Activated CD4-positive, alpha-beta T cell treated with anti-CD3 and anti-CD28 coated beads for 48 hours (primary cell): ENCODE measurements at regions not wholly inside any gene's neighbourhood (a gene's known extent, or its start where the extent isn't known, plus 50 kb on each side); places are given as distances from the start of the nearest gene placed in this dataset.

Source experiments
- DNase-seq: peaks from one replicate; pipeline ENCODE4 v3.0.0-alpha.2; 2020

GRCh38 chr1:218686258-218686657, 341.1 kb downstream of the TGFB2 start:
- no peak for DNase-seq

- no peak for DNase-seq
Observed at GRCh38 chr1:218686761-218687160, 341.6 kb downstream of the TGFB2 start.

DNA sequence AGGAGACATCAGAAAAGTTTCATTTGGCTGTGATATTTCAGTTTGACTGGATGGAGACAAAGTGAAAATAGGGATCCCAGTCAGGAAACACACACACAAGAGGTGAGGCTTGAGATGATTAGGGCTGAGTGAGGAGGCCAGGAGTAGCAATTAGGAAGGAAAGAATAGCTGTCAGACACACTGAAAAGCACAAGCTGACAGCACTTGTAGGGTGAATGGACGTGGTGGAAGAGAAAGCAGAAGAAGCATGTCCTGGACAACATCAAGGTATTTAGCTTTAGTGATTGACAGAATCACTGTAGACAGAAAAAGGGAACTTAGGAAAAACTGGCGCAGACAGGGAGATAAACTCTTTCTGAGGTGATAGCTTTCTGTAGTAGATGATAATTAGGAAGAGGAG, 347.7 kb downstream of the TGFB2 start:
- DNase-seq, result no peak

DNA sequence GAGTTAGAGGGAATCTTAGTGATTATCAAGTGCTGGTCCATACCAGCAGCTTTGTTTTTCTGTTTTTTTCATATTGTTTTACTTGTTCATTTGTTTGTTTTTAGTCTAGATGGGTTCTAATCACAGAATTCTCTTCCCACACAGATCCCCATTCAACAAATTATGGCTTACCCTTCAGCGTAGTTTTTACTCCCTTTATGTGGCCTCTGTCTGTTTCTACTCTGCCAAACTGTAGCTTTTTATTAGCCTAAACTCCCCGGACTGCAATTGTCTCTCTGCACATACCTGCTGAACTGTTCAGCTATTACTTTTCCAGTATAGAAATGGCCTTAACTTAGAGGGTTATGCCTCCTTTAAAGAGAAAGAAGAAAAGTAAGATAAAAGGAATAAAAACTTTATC, 348.5 kb downstream of the TGFB2 start:
- no peak for DNase-seq

- DNase-seq, result no peak
Observed at GRCh38 chr1:218694085-218694484, 348.9 kb downstream of the TGFB2 start.

- no peak for DNase-seq
Observed at GRCh38 chr1:218694636-218695035, 349.5 kb downstream of the TGFB2 start.

DNA sequence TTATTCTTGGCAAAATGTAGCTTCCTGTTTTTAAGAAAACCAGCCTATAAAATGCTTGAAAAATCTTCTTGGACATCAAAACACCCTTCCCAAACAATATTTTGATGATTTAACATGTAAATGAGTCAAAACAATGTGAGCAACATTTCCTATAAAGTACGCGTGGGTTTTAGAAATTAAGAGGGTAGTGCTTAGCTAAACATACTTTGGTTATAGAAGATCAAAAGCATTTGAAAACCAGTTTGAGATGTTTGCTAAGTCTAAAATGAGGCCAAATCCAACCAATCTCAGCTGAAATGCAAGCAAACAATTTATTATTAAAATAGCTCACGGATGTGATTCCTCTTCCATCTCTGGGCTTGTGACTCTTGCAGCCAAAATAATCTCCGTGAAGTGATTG, 350.4 kb downstream of the TGFB2 start:
- no peak for DNase-seq

DNA sequence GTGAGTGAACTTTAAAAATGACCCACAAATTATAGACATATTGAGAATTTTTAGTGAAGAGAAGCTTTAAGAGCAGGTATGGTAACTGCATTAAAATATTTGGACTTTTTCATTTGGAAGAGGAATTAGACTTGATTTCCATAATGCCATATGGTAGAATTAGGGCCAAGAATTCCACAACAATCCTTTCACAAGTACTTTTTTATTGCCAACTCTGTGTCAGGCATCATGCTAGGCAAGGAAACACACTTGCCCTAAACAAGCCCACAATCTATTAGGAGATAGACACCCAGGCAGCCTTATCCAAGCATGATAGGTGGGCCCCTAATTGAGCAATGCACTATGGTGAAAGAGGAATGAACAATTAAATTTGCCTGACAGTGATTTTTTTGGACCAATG, 353.0 kb downstream of the TGFB2 start:
- no peak for DNase-seq

- no peak for DNase-seq
Observed at GRCh38 chr1:218699421-218699820, 354.3 kb downstream of the TGFB2 start.

DNA sequence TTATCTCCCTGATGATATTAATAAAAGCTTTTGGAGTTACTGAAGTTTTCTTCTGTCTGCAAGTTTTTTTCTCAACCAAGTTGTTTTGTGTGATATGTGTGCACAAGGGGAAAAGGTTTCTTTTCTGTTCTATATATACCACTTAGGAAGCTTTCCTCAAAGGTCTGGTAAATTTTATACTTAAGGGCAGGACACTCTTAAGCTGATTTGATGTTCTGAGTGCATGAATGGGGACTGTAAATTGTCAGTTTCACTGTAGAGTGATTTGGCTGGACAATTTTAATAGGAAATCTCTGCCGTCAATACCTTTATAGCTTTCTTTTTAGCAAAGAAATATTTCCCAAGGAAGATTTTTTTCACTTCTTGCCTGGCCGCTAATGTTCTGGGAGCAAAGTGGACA, 354.7 kb downstream of the TGFB2 start:
- DNase-seq, result no peak

GRCh38 chr1:218700666-218701065, 355.5 kb downstream of the TGFB2 start:
- DNase-seq, result no peak

- DNase-seq, result no peak
Observed at GRCh38 chr1:218701131-218701530, 356.0 kb downstream of the TGFB2 start.

- DNase-seq, result no peak
Observed at GRCh38 chr1:218702775-218703174, 357.6 kb downstream of the TGFB2 start.

DNA sequence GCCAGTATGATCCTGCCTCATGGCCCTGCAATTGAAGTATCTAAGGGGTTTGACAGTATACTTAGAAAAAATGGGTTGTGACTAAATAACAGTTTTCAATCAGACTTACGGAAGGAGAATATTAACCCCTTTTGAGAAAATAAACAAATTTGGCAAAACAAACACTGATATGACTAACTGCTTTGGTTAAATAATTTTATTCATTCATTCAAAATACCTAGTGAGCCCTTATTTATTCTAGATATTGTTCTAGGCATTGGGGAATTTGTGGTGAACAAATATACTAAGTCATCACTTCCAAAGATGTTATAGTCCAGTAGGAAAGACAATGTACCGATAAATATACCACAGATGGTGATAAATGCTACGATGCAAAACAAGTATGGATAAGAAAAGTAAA, 358.7 kb downstream of the TGFB2 start:
- DNase-seq, result no peak

- no peak for DNase-seq
Observed at GRCh38 chr1:218705391-218705790, 360.3 kb downstream of the TGFB2 start.

DNA sequence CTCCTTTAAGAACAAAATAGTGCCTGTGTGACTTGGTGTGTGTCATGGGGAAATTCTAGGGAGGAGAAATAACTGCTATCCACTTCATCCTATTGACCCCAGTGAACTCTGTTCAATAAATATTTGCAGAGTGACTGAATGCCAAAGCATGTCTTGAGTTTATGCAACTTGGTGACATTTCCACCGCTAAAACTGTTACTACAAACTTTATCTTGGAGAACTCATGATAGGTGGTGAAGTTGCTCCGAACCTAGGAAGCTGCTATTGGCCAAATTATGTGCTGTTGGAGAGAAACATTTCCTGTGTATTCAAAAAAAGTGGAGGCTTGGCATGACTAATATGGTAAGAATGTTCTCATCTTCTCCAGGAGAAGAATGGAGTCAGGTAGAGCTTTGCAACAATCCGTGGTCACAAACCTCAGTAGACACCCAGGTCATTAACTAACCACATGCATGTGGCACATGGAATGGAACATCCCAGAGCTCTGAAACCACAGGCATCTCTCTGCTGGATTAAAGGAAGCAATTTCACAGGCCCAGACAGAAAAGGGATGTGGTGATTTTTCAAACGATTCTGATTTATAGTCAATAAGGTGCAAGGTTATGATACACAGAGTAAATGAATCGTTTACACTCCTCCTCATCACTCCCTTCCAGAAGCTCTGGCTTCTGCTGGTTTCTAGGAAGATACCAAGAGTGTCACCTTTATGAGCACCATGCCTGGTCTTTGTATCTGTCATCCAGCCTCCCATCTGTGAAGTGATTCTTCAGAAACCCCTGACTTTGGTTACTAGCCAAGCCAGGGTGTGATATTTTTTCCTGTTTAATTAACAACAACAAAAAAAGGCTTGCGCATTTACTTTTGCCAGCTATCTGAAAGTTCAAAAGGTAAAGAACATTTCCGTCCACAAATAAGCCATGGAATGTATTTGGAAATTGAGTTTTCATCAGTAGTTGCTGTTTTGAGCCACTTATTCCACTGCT, 361.1 kb downstream of the TGFB2 start:
- no peak for DNase-seq

- no peak for DNase-seq
Observed at GRCh38 chr1:218711001-218711400, 365.9 kb downstream of the TGFB2 start.

- no peak for DNase-seq
Observed at GRCh38 chr1:218711884-218712674, 366.9 kb downstream of the TGFB2 start.

DNA sequence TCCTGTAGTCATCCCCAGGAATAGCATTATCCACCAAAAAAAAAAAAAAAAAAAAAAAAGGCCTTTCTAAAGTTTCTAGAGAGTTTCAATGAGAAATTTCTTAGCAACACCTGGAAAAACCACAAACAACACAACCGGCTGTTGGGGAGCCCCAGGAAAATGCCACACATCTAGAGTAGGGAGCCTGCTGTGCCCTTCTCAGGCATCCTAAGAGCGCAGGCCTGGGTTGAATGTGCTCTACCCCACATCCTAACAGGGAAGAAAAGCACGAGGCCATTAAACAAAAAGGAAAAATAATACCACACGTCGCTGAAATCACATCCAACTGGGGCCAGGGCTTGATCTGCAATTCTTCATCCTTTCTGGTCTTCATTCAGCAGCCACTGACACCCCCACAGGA, 367.5 kb downstream of the TGFB2 start:
- no peak for DNase-seq

GRCh38 chr1:218715961-218716669, 371.0 kb downstream of the TGFB2 start:
- no peak for DNase-seq

DNA sequence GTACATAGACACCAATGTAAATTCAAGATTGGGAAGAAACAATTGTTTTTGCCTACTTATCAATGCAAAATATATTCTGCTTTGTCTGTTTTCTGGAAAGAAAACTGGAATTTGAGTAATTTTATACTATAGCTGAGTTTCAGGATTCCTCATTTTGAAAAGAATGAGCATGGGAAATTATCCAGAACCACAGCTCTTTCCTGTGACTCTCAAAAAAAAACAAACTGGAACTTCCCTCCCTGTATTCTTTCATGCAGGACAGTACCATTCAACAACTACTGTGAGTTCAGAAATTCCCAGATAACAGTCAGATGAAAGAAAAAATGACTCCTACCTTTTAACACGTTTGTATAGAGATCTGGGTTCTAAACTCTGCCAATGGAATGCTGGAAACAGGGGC, 372.4 kb downstream of the TGFB2 start:
- DNase-seq, result no peak

GRCh38 chr1:218718206-218718605, 373.1 kb downstream of the TGFB2 start:
- DNase-seq, result no peak

DNA sequence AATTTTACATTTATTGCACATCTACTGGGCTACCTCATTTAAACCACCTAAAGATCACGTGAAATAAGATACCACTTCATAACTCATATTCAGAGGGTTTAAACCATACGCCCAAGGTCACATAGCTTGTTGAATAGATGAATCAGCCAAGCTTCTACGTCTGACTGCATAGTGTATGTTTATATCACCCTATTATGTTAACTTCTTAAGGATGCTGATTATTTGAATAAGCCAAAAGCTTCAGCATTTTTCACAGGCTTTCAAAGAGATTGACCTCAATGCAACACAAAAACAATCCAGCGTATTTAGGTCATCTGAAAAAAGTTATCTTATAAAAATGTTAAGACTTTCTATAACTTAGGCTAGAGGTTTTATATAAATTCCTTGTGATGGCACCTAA, 373.8 kb downstream of the TGFB2 start:
- no peak for DNase-seq
